ENCODE measurements at regions not wholly inside any gene's neighbourhood (a gene's known extent, or its start where the extent isn't known, plus 50 kb on each side); places are given as distances from the start of the nearest gene placed in this dataset.

GRCh38 chr3:107921038-107921437 is 169.8 kb downstream of the CD47 start:
- no peak for TF ChIP-seq POLR2AphosphoS5 (IDR thresholded peaks at IDR 0.05; ENCODE audit: insufficient read depth in 1 of 2, low read depth in 1 of 2)
- no peak overlapping the region for H3K4me3 ChIP-seq
- intact Hi-C loops (cut with DNase I) = no loop called here
- H3K9me3 ChIP-seq = no peaks in the 10 kb centered on the region
- no peaks in the 10 kb centered on the region for H3K27me3 ChIP-seq
- H3K4me1 ChIP-seq = no peaks in the 10 kb centered on the region
- H3K36me3 ChIP-seq = no peaks in the 10 kb centered on the region
- no peak overlapping the region for H3K27ac ChIP-seq
- DNase-seq (ENCODE audit: extremely low spot score in 2 of 2) = no peak

- Histone ChIP-seq H3K27ac (no peak overlapping the region), H3K4me3 (no peak overlapping the region), H3K36me3 (no peaks in the 10 kb centered on the region), H3K4me1 (no peaks in the 10 kb centered on the region), H3K27me3 (no peaks in the 10 kb centered on the region), H3K9me3 (no peaks in the 10 kb centered on the region)
- intact Hi-C loops (cut with DNase I) = no loop called here
- TF ChIP-seq CTCF (IDR thresholded peaks at IDR 0.05) (no peak), POLR2AphosphoS5 (IDR thresholded peaks at IDR 0.05; ENCODE audit: insufficient read depth in 1 of 2, low read depth in 1 of 2) (no peak), POLR2A (IDR thresholded peaks at IDR 0.05) (no peak)
- DNase-seq (ENCODE audit: extremely low spot score in 2 of 2) = no peak
Measured at GRCh38 chr3:107920538-107920937, 170.3 kb downstream of the CD47 start.

GRCh38 chr3:107919239-107919638 is 171.6 kb downstream of the CD47 start:
- Histone ChIP-seq H3K4me1 (no peaks in the 10 kb centered on the region), H3K9me3 (no peaks in the 10 kb centered on the region), H3K36me3 (no peaks in the 10 kb centered on the region), H3K27ac (no peak overlapping the region), H3K27me3 (no peaks in the 10 kb centered on the region), H3K4me3 (no peak overlapping the region)
- intact Hi-C loops (cut with DNase I) = no loop called here
- TF ChIP-seq POLR2A (IDR thresholded peaks at IDR 0.05) (no peak), CTCF (IDR thresholded peaks at IDR 0.05) (no peak), POLR2AphosphoS5 (IDR thresholded peaks at IDR 0.05; ENCODE audit: insufficient read depth in 1 of 2, low read depth in 1 of 2) (no peak)
- DNase-seq (ENCODE audit: extremely low spot score in 2 of 2) = no peak

GRCh38 chr3:107916171-107916570 is 174.7 kb downstream of the CD47 start:
- Histone ChIP-seq H3K4me3 (no peak overlapping the region), H3K9me3 (no peaks in the 10 kb centered on the region), H3K4me1 (no peaks in the 10 kb centered on the region), H3K27ac (no peak overlapping the region), H3K27me3 (no peaks in the 10 kb centered on the region), H3K36me3 (no peaks in the 10 kb centered on the region)
- no peak for DNase-seq (ENCODE audit: extremely low spot score in 2 of 2)
- intact Hi-C loops (cut with DNase I) = no loop called here
- no peak for TF ChIP-seq POLR2A (IDR thresholded peaks at IDR 0.05)
- no peak for TF ChIP-seq POLR2AphosphoS5 (IDR thresholded peaks at IDR 0.05; ENCODE audit: insufficient read depth in 1 of 2, low read depth in 1 of 2)
- no peak for TF ChIP-seq CTCF (IDR thresholded peaks at IDR 0.05)

GRCh38 chr3:107915706-107916105 is 175.1 kb downstream of the CD47 start:
- no peak for DNase-seq (ENCODE audit: extremely low spot score in 2 of 2)
- no peak overlapping the region for H3K27ac ChIP-seq
- no peaks in the 10 kb centered on the region for H3K36me3 ChIP-seq
- no peaks in the 10 kb centered on the region for H3K27me3 ChIP-seq
- TF ChIP-seq POLR2AphosphoS5 (IDR thresholded peaks at IDR 0.05; ENCODE audit: insufficient read depth in 1 of 2, low read depth in 1 of 2) (no peak), POLR2A (IDR thresholded peaks at IDR 0.05) (no peak), CTCF (IDR thresholded peaks at IDR 0.05) (no peak)
- H3K9me3 ChIP-seq = no peaks in the 10 kb centered on the region
- no peak overlapping the region for H3K4me3 ChIP-seq
- intact Hi-C loops (cut with DNase I) = no loop called here
- no peaks in the 10 kb centered on the region for H3K4me1 ChIP-seq

GRCh38 chr3:107913701-107914100 is 177.1 kb downstream of the CD47 start:
- no peak overlapping the region for H3K4me3 ChIP-seq
- no peak for DNase-seq (ENCODE audit: extremely low spot score in 2 of 2)
- intact Hi-C loops (cut with DNase I) = no loop called here
- H3K27ac ChIP-seq = no peak overlapping the region
- H3K36me3 ChIP-seq = no peaks in the 10 kb centered on the region
- H3K27me3 ChIP-seq = no peaks in the 10 kb centered on the region
- TF ChIP-seq POLR2AphosphoS5 (IDR thresholded peaks at IDR 0.05; ENCODE audit: insufficient read depth in 1 of 2, low read depth in 1 of 2) = no peak
- no peak for TF ChIP-seq CTCF (IDR thresholded peaks at IDR 0.05)
- no peak for TF ChIP-seq POLR2A (IDR thresholded peaks at IDR 0.05)
- no peaks in the 10 kb centered on the region for H3K9me3 ChIP-seq
- H3K4me1 ChIP-seq = no peaks in the 10 kb centered on the region
